ENCODE measurements at regions not wholly inside any gene's neighbourhood (a gene's known extent, or its start where the extent isn't known, plus 50 kb on each side); places are given as distances from the start of the nearest gene placed in this dataset.

- Histone ChIP-seq H3K79me1 (ENCODE audit: low read depth in 1 of 2, low read length in 2 of 2) (no peaks in the 10 kb centered on the region), H3K18ac (ENCODE audit: low read depth, low read length) (no peak overlapping the region), H2BK5ac (ENCODE audit: low read depth, low read length, poor library complexity, severe bottlenecking) (no peak overlapping the region), H3K23ac (ENCODE audit: low read depth, low read length) (no peak overlapping the region), H2AK5ac (ENCODE audit: low read depth, low read length) (no peak overlapping the region), H2BK120ac (ENCODE audit: low read depth, low read length) (no peak overlapping the region), H2AFZ (replicated peaks; ENCODE audit: low read length, poor library complexity) (no peak overlapping the region), H3K4ac (ENCODE audit: low read depth, low read length) (no peak overlapping the region), H3K56ac (ENCODE audit: extremely low read depth, insufficient read depth, low read length) (no peak overlapping the region), H2BK15ac (ENCODE audit: low read depth, low read length) (no peak overlapping the region), H3K4me1 (ENCODE audit: control insufficient read depth, insufficient read depth, low read length) (no peaks in the 10 kb centered on the region), H4K5ac (ENCODE audit: low read depth, low read length) (no peak overlapping the region), H4K91ac (ENCODE audit: insufficient read depth, low read depth, low read length) (no peak overlapping the region), H2BK20ac (ENCODE audit: low read depth, low read length) (no peak overlapping the region), H3K9me3 (ENCODE audit: control insufficient read depth, insufficient read depth, low read length) (no peaks in the 10 kb centered on the region), H3K27me3 (ENCODE audit: control insufficient read depth, insufficient read depth, low read length) (no peaks in the 10 kb centered on the region), H3K36me3 (ENCODE audit: control insufficient read depth, insufficient read depth, low read length) (no peaks in the 10 kb centered on the region), H3K9me1 (ENCODE audit: insufficient read depth, low read length) (no peaks in the 10 kb centered on the region), H2AK9ac (replicated peaks; ENCODE audit: low read depth, low read length, poor library complexity) (no peak overlapping the region), H4K8ac (ENCODE audit: low read depth in 2 of 2, low read length in 2 of 2) (no peak overlapping the region), H3K4me2 (ENCODE audit: low read depth, low read length) (no peak overlapping the region), H3K9ac (ENCODE audit: low read depth, low read length) (no peak overlapping the region), H3K4me3 (ENCODE audit: insufficient read depth, low read depth, low read length) (no peak overlapping the region), H3K27ac (ENCODE audit: insufficient read depth, low read length) (no peak overlapping the region), H4K20me1 (ENCODE audit: insufficient read depth, low read length) (no peaks in the 10 kb centered on the region), H3K14ac (replicated peaks; ENCODE audit: low read depth, low read length) (no peak overlapping the region)
- ChIA-PET CTCF (no interaction called here), POLR2A (ENCODE audit: unreplicated experiment) (no interaction called here)
- no peak for TF ChIP-seq BHLHE40 (IDR thresholded peaks at IDR 0.05; ENCODE audit: low read depth, low read length)
- no peak for TF ChIP-seq RAD21 (IDR thresholded peaks at IDR 0.05; ENCODE audit: low read length)
- TF ChIP-seq FOS (IDR thresholded peaks at IDR 0.05; ENCODE audit: low read depth, low read length): no peak
- TF ChIP-seq SMC3 (IDR thresholded peaks at IDR 0.05; ENCODE audit: low read depth, low read length): no peak
- in situ Hi-C loops (cut with MboI; ENCODE audit: low sequenced_read_pairs): no loop called here
- DNase-seq (no peak), ATAC-seq (ENCODE audit: low read depth) (no peak)
- dilution Hi-C loops (cut with HindIII; ENCODE audit: low sequenced_read_pairs, unreplicated experiment): no loop called here
- WGBS, 2 experiments (ENCODE audit: extremely low coverage in 2 of 2, insufficient read length in 1 of 2): 60% methylated on average over 1 of the region's 11 CpGs; no CpG with 5 or more reads in 1 of the 2 experiments
- BruUV-seq (replicated peaks): no TSS peak
- intact Hi-C loops (cut with micrococcal nuclease): no loop called here
These were observed 159.6 kb upstream of the MPHOSPH6 start for GRCh38 chr16:82329504-82330192.
